GM21526 (cell line): ENCODE measurements at regions not wholly inside any gene's neighbourhood (a gene's known extent, or its start where the extent isn't known, plus 50 kb on each side); places are given as distances from the start of the nearest gene placed in this dataset.

Experiments
- ATAC-seq: cut with Tn5 transposase; IDR thresholded peaks from one replicate; pipeline ENCODE4 v1.9.1; 2021; ENCODE audit warnings: moderate library complexity; ENCODE audit not compliant: unreplicated experiment, low FRiP score

- no peak for ATAC-seq
Observed at GRCh38 chr15:39275066-39275465, 305.8 kb upstream of the THBS1 start.

GRCh38 chr15:39279311-39279710 lies 301.6 kb upstream of the THBS1 start:
- no peak for ATAC-seq

GRCh38 chr15:39281094-39281493 lies 299.8 kb upstream of the THBS1 start:
- no peak for ATAC-seq

- ATAC-seq, result no peak
Observed at GRCh38 chr15:39282663-39283208, 298.1 kb upstream of the THBS1 start.

GRCh38 chr15:39283531-39283930 lies 297.3 kb upstream of the THBS1 start:
- no peak for ATAC-seq

GRCh38 chr15:39285071-39285470 lies 295.8 kb upstream of the THBS1 start:
- ATAC-seq, result no peak

- no peak for ATAC-seq
Observed at GRCh38 chr15:39285663-39286062, 295.2 kb upstream of the THBS1 start.

GRCh38 chr15:39286706-39287105 lies 294.2 kb upstream of the THBS1 start:
- no peak for ATAC-seq

GRCh38 chr15:39287322-39288195 lies 293.3 kb upstream of the THBS1 start:
- ATAC-seq, result no peak

- ATAC-seq, result no peak
Observed at GRCh38 chr15:39290711-39291435, 290.0 kb upstream of the THBS1 start.

- no peak for ATAC-seq
Observed at GRCh38 chr15:39291690-39292089, 289.2 kb upstream of the THBS1 start.

- ATAC-seq, result no peak
Observed at GRCh38 chr15:39296955-39297354, 283.9 kb upstream of the THBS1 start.

GRCh38 chr15:39298271-39298962 lies 282.5 kb upstream of the THBS1 start:
- no peak for ATAC-seq

GRCh38 chr15:39299486-39300267 lies 281.2 kb upstream of the THBS1 start:
- ATAC-seq, result no peak

- no peak for ATAC-seq
Observed at GRCh38 chr15:39300451-39301153, 280.3 kb upstream of the THBS1 start.

GRCh38 chr15:39301589-39301999 lies 279.3 kb upstream of the THBS1 start:
- ATAC-seq, result no peak

GRCh38 chr15:39302936-39303335 lies 277.9 kb upstream of the THBS1 start:
- ATAC-seq, result no peak

- no peak for ATAC-seq
Observed at GRCh38 chr15:39304201-39304841, 276.6 kb upstream of the THBS1 start.
